Fibroblast of peridontal ligament (primary cell): ENCODE measurements at regions not wholly inside any gene's neighbourhood (a gene's known extent, or its start where the extent isn't known, plus 50 kb on each side); places are given as distances from the start of the nearest gene placed in this dataset.
"Not testable (repeated sequence)": the region's sequence is repeated elsewhere in the genome, so short reads cannot be mapped to it uniquely, and the experiment has no call there.

ENCODE experiments used
- DNase-seq: peaks from one replicate; pipeline ENCODE4 v3.0.0-alpha.2; 2010; ENCODE audit errors: extremely low read depth

GRCh38 chr9:102728946-102729345 is 266.2 kb upstream of the CYLC2 start:
- no peak for DNase-seq

GRCh38 chr9:102714184-102714583 is 280.9 kb upstream of the CYLC2 start:
- no peak for DNase-seq

- not testable (repeated sequence) for DNase-seq
Measured at GRCh38 chr9:102712910-102713309, 282.2 kb upstream of the CYLC2 start.

- no peak for DNase-seq
Measured at GRCh38 chr9:102700936-102701335, 294.2 kb upstream of the CYLC2 start.

- no peak for DNase-seq
Measured at GRCh38 chr9:102669220-102669619, 325.9 kb upstream of the CYLC2 start.

GRCh38 chr9:102652471-102652870 is 342.7 kb upstream of the CYLC2 start:
- DNase-seq, result no peak

GRCh38 chr9:102650896-102651295 is 344.2 kb upstream of the CYLC2 start:
- no peak for DNase-seq

- DNase-seq, result no peak
Measured at GRCh38 chr9:102642651-102643050, 352.5 kb upstream of the CYLC2 start.

GRCh38 chr9:102631559-102631958 is 363.6 kb upstream of the CYLC2 start:
- no peak for DNase-seq

GRCh38 chr9:102609461-102609860 is 385.7 kb upstream of the CYLC2 start:
- no peak for DNase-seq

- DNase-seq, result not testable (repeated sequence)
Measured at GRCh38 chr9:102603198-102604195, 391.6 kb upstream of the CYLC2 start.

- DNase-seq, result no peak
Measured at GRCh38 chr9:102594241-102594640, 400.9 kb upstream of the CYLC2 start.

GRCh38 chr9:102587281-102587680 is 407.9 kb upstream of the CYLC2 start:
- DNase-seq, result no peak

- no peak for DNase-seq
Measured at GRCh38 chr9:102569436-102569835, 425.7 kb upstream of the CYLC2 start.

- DNase-seq, result no peak
Measured at GRCh38 chr9:102551346-102551745, 443.8 kb upstream of the CYLC2 start.

- no peak for DNase-seq
Measured at GRCh38 chr9:102550886-102551285, 444.2 kb upstream of the CYLC2 start.

- no peak for DNase-seq
Measured at GRCh38 chr9:102550266-102550665, 444.9 kb upstream of the CYLC2 start.

GRCh38 chr9:102534031-102534430 is 461.1 kb upstream of the CYLC2 start:
- DNase-seq, result no peak

- DNase-seq, result no peak
Measured at GRCh38 chr9:102521097-102521755, 473.9 kb upstream of the CYLC2 start.

GRCh38 chr9:102519423-102519822 is 475.7 kb upstream of the CYLC2 start:
- DNase-seq, result no peak

GRCh38 chr9:102518324-102518723 is 476.8 kb upstream of the CYLC2 start:
- no peak for DNase-seq

GRCh38 chr9:102514541-102514940 is 480.6 kb upstream of the CYLC2 start:
- no peak for DNase-seq
